ENCODE measurements at regions not wholly inside any gene's neighbourhood (a gene's known extent, or its start where the extent isn't known, plus 50 kb on each side); places are given as distances from the start of the nearest gene placed in this dataset.

GRCh38 chr5:57041570-57041969 is 89.6 kb upstream of the MIER3 start:
- no peaks in the 10 kb centered on the region for H3K4me1 ChIP-seq (ENCODE audit: insufficient read depth, low read length, severe bottlenecking)
- H3K27me3 ChIP-seq (ENCODE audit: insufficient read depth, low read length), result peaks cover 6% of the 10 kb centered on the region
- H3F3A ChIP-seq (ENCODE audit: insufficient read depth, low read length), result 0 out of 2 replicates have a peak, but pooled peaks cover 3% of the 10 kb centered on the region
- H3K4me2 ChIP-seq (ENCODE audit: low read length), result no peak overlapping the region
- H3K9me2 ChIP-seq (ENCODE audit: low read depth, low read length), result no peaks in the 10 kb centered on the region
- no peaks in the 10 kb centered on the region for H3K79me2 ChIP-seq (ENCODE audit: insufficient read depth, low read length)
- no peak overlapping the region for H3K4me3 ChIP-seq (ENCODE audit: low read depth, low read length, poor library complexity, severe bottlenecking)
- H3K36me3 ChIP-seq (ENCODE audit: insufficient read depth, low read length), result no peaks in the 10 kb centered on the region
- no peak overlapping the region for H3K27ac ChIP-seq (ENCODE audit: low read depth, low read length, poor library complexity, severe bottlenecking)
- no peak overlapping the region for H2AFZ ChIP-seq (ENCODE audit: low read length)
- TF ChIP-seq, protein P1, sequence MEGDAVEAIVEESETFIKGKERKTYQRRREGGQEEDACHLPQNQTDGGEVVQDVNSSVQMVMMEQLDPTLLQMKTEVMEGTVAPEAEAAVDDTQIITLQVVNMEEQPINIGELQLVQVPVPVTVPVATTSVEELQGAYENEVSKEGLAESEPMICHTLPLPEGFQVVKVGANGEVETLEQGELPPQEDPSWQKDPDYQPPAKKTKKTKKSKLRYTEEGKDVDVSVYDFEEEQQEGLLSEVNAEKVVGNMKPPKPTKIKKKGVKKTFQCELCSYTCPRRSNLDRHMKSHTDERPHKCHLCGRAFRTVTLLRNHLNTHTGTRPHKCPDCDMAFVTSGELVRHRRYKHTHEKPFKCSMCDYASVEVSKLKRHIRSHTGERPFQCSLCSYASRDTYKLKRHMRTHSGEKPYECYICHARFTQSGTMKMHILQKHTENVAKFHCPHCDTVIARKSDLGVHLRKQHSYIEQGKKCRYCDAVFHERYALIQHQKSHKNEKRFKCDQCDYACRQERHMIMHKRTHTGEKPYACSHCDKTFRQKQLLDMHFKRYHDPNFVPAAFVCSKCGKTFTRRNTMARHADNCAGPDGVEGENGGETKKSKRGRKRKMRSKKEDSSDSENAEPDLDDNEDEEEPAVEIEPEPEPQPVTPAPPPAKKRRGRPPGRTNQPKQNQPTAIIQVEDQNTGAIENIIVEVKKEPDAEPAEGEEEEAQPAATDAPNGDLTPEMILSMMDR (IDR thresholded peaks at IDR 0.05; ENCODE audit: low read length), result no peak
- no peak for TF ChIP-seq EZH2 (IDR thresholded peaks at IDR 0.05; ENCODE audit: borderline replicate concordance, low read length)
- H4K20me1 ChIP-seq (ENCODE audit: insufficient read depth, low read length), result no peaks in the 10 kb centered on the region
- H3K9me3 ChIP-seq (ENCODE audit: low read length), result no peaks in the 10 kb centered on the region
- no peak overlapping the region for H3K9ac ChIP-seq (ENCODE audit: low read length)

DNA sequence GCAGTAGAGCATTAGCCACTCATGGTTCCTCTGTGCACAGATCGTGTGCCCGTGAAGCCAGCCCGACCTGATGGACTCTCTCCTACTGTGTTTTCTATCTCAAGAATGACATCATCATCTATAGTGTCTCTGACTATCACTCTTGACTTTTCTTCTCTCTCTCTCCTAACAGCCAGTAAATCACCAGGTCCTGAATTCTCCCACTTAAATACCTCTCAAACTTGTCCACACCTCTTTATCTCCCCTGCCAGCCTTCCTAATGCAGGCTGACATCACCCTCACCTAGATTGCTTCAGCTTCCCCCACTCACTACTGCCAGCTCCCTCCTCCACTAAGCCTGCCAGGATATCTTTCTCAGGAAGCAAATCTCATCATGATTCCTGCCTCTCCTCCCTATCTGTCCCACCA is 90.6 kb upstream of the MIER3 start:
- Histone ChIP-seq H3K4me1 (ENCODE audit: insufficient read depth, low read length, severe bottlenecking) (no peaks in the 10 kb centered on the region), H3K27ac (ENCODE audit: low read depth, low read length, poor library complexity, severe bottlenecking) (no peak overlapping the region), H3K9me2 (ENCODE audit: low read depth, low read length) (no peaks in the 10 kb centered on the region), H3K4me2 (ENCODE audit: low read length) (no peak overlapping the region), H3K9me3 (ENCODE audit: low read length) (no peaks in the 10 kb centered on the region), H4K20me1 (ENCODE audit: insufficient read depth, low read length) (no peaks in the 10 kb centered on the region), H3K36me3 (ENCODE audit: insufficient read depth, low read length) (no peaks in the 10 kb centered on the region), H3K9ac (ENCODE audit: low read length) (no peak overlapping the region), H3F3A (ENCODE audit: insufficient read depth, low read length) (0 out of 2 replicates have a peak, but pooled peaks cover 3% of the 10 kb centered on the region), H3K4me3 (ENCODE audit: low read depth, low read length, poor library complexity, severe bottlenecking) (no peak overlapping the region), H3K79me2 (ENCODE audit: insufficient read depth, low read length) (no peaks in the 10 kb centered on the region), H2AFZ (ENCODE audit: low read length) (no peak overlapping the region), H3K27me3 (ENCODE audit: insufficient read depth, low read length) (peaks cover 6% of the 10 kb centered on the region)
- TF ChIP-seq EZH2 (IDR thresholded peaks at IDR 0.05; ENCODE audit: borderline replicate concordance, low read length), result no peak
- TF ChIP-seq, protein P1 (IDR thresholded peaks at IDR 0.05; ENCODE audit: low read length), result no peak

- TF ChIP-seq, protein P1 (IDR thresholded peaks at IDR 0.05; ENCODE audit: low read length), result no peak
- no peak for TF ChIP-seq EZH2 (IDR thresholded peaks at IDR 0.05; ENCODE audit: borderline replicate concordance, low read length)
- no peak overlapping the region for H3K9ac ChIP-seq (ENCODE audit: low read length)
- H3K36me3 ChIP-seq (ENCODE audit: insufficient read depth, low read length), result no peaks in the 10 kb centered on the region
- no peak overlapping the region for H2AFZ ChIP-seq (ENCODE audit: low read length)
- no peak overlapping the region for H3K4me2 ChIP-seq (ENCODE audit: low read length)
- no peaks in the 10 kb centered on the region for H3F3A ChIP-seq (ENCODE audit: insufficient read depth, low read length)
- no peak overlapping the region for H3K27ac ChIP-seq (ENCODE audit: low read depth, low read length, poor library complexity, severe bottlenecking)
- no peaks in the 10 kb centered on the region for H3K79me2 ChIP-seq (ENCODE audit: insufficient read depth, low read length)
- H3K27me3 ChIP-seq (ENCODE audit: insufficient read depth, low read length), result no peaks in the 10 kb centered on the region
- H3K4me3 ChIP-seq (ENCODE audit: low read depth, low read length, poor library complexity, severe bottlenecking), result no peak overlapping the region
- H3K4me1 ChIP-seq (ENCODE audit: insufficient read depth, low read length, severe bottlenecking), result no peaks in the 10 kb centered on the region
- H3K9me2 ChIP-seq (ENCODE audit: low read depth, low read length), result no peaks in the 10 kb centered on the region
- no peaks in the 10 kb centered on the region for H4K20me1 ChIP-seq (ENCODE audit: insufficient read depth, low read length)
- no peaks in the 10 kb centered on the region for H3K9me3 ChIP-seq (ENCODE audit: low read length)
These were observed 102.2 kb upstream of the MIER3 start for GRCh38 chr5:57054135-57054534.
